ENCODE measurements at regions not wholly inside any gene's neighbourhood (a gene's known extent, or its start where the extent isn't known, plus 50 kb on each side); places are given as distances from the start of the nearest gene placed in this dataset.

DNA sequence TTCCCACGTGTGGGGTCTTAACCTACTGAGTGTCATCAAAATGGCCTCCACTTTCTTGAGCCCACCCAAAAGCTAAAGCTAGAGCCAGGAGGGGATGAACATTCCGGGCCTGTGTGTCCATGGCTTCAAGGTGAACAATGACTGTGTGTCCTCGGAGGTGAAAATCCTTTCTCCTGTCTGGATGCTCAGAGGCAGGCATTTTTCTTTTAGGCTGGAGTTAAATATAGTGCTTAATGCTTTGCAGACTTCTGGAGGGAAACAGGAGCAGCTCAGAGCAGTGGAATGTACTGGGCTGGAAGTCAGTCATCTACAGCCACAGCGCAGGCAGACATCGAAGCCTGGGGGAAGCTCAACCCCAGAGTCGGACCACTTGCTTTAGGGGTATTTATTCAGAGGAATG, 68.6 kb upstream of the TMEM45B start:
- Histone ChIP-seq H3K27me3 (ENCODE audit: control insufficient read depth in 2 of 2, insufficient read depth in 2 of 2, low read length in 2 of 2) (peaks cover 0 to 4% of the 10 kb centered on the region in 2 experiments), H3K9ac (replicated peaks; ENCODE audit: extremely low read depth, insufficient read depth, low read length) (no peak overlapping the region), H2AFZ (ENCODE audit: low read depth, low read length) (no peak overlapping the region), H3K79me2 (ENCODE audit: control insufficient read depth, insufficient read depth, low read length) (no peaks in the 10 kb centered on the region), H3K4me3 (replicated peaks in 1 of 3; ENCODE audit: insufficient read depth in 1 of 3, low read depth in 1 of 3, low read length in 3 of 3) (no peak overlapping the region), H3K9me1 (replicated peaks; ENCODE audit: control insufficient read depth, extremely low read depth, insufficient read depth, low read length) (no peaks in the 10 kb centered on the region), H3K27ac (ENCODE audit: insufficient read depth, low read depth, low read length) (no peak overlapping the region), H3K36me3 (ENCODE audit: control insufficient read depth in 2 of 2, extremely low read depth in 1 of 2, insufficient read depth in 2 of 2, low read length in 2 of 2) (no peaks in the 10 kb centered on the region), H4K20me1 (replicated peaks; ENCODE audit: control insufficient read depth, extremely low read depth, insufficient read depth, low read length) (no peaks in the 10 kb centered on the region), H3K4me1 (ENCODE audit: control insufficient read depth, extremely low read depth, insufficient read depth, low read length) (no peaks in the 10 kb centered on the region), H3K4me2 (ENCODE audit: insufficient read depth, low read length) (no peak overlapping the region), H3K9me3 (replicated peaks; ENCODE audit: control insufficient read depth, insufficient read depth, low read length) (no peaks in the 10 kb centered on the region)
- DNase-seq (ENCODE audit: low read depth, low spot score): no peak
- no peak for FAIRE-seq
- CTCF ChIA-PET: interaction anchor here (1.2 to 2.7 kb wide), 2 partner anchors 22 to 383 kb away, joined by 4 to 11 read pairs; no protein-coding TSS in a partner anchor
- intact Hi-C loops (cut with micrococcal nuclease): no loop called here
- POLR2A ChIA-PET: no interaction called here
- BruUV-seq (replicated peaks): no TSS peak
- dilution Hi-C loops (cut with MboI; ENCODE audit: extremely low pct_ligation_motif_present, low sequenced_read_pairs): no loop called here
- TF ChIP-seq MAX (IDR thresholded peaks at IDR 0.05; ENCODE audit: insufficient read depth, insufficient read length): no peak
- no peak for TF ChIP-seq GATA2 (IDR thresholded peaks at IDR 0.05; ENCODE audit: insufficient read depth, insufficient read length, low read depth, low read length)
- no peak for TF ChIP-seq FOS (IDR thresholded peaks at IDR 0.05; ENCODE audit: borderline replicate concordance, insufficient read depth, low read length)
- no peak for TF ChIP-seq JUN (IDR thresholded peaks at IDR 0.05; ENCODE audit: borderline replicate concordance, insufficient read depth, insufficient read length, low read depth)
- TF ChIP-seq POLR2AphosphoS5 (IDR thresholded peaks at IDR 0.05; ENCODE audit: insufficient read depth, low read depth, low read length): no peak
- TF ChIP-seq, protein P1, sequence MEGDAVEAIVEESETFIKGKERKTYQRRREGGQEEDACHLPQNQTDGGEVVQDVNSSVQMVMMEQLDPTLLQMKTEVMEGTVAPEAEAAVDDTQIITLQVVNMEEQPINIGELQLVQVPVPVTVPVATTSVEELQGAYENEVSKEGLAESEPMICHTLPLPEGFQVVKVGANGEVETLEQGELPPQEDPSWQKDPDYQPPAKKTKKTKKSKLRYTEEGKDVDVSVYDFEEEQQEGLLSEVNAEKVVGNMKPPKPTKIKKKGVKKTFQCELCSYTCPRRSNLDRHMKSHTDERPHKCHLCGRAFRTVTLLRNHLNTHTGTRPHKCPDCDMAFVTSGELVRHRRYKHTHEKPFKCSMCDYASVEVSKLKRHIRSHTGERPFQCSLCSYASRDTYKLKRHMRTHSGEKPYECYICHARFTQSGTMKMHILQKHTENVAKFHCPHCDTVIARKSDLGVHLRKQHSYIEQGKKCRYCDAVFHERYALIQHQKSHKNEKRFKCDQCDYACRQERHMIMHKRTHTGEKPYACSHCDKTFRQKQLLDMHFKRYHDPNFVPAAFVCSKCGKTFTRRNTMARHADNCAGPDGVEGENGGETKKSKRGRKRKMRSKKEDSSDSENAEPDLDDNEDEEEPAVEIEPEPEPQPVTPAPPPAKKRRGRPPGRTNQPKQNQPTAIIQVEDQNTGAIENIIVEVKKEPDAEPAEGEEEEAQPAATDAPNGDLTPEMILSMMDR (IDR thresholded peaks at IDR 0.05; ENCODE audit: extremely low read depth in 1 of 2, insufficient read depth in 1 of 2, low read depth in 1 of 2, low read length in 2 of 2): no peak
- no peak for TF ChIP-seq EZH2 (IDR thresholded peaks at IDR 0.05; ENCODE audit: borderline replicate concordance, low read depth, low read length, severe bottlenecking)
- TF ChIP-seq POLR2A (IDR thresholded peaks at IDR 0.05; ENCODE audit: low read depth, low read length): no peak

Measured in endothelial cell of umbilical vein (primary cell).